ELF-1 (cell line): ENCODE measurements at regions not wholly inside any gene's neighbourhood (a gene's known extent, or its start where the extent isn't known, plus 50 kb on each side); places are given as distances from the start of the nearest gene placed in this dataset.

Experiments used
- DNase-seq: peaks from one replicate; pipeline ENCODE4 v3.0.0-alpha.2; 2016; ENCODE audit warnings: low read depth, low spot score

- DNase-seq = peak; percentile 18
Measured at GRCh38 chr1:47627471-47628370, 189.9 kb downstream of the FOXD2 start.

DNA sequence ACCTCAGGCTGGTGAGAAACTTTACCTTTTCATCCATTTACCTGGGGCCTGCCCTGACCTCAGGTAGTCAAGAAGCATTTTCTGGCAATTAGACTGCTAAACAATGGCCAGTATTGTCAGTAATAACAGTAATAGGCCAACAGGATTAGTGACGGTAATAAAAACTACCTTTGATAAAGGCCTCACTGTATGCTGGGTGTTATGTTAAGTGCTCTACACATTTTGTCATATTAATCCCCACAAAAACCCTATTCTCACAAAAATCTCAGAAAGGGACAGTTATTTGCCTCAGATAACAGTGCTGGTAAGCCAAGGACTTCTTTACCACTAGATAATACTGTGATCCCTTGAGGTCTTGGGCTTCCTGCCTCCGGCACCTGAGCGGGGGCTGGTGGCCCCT lies 191.4 kb downstream of the FOXD2 start:
- no peak for DNase-seq

DNA sequence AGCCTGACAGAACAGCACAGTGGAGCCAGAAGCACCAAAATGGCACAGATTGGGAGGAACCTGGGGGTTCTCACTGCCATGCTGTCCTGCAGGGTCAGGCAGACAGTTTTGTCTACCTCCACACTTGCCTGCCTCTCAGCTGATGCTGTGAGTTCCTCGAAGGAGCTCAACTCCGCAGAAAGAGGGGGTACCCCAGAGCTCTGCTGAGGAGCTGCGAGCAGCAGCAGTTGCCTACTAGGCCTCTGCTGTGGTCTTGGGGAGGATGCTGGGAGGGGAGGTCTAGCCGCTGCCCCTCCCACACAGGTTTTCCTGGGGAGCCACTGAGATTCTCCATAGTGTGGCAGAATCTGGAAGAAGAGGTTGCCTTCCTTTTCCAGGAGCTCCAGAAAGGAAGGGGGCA lies 192.5 kb downstream of the FOXD2 start:
- no peak for DNase-seq

DNA sequence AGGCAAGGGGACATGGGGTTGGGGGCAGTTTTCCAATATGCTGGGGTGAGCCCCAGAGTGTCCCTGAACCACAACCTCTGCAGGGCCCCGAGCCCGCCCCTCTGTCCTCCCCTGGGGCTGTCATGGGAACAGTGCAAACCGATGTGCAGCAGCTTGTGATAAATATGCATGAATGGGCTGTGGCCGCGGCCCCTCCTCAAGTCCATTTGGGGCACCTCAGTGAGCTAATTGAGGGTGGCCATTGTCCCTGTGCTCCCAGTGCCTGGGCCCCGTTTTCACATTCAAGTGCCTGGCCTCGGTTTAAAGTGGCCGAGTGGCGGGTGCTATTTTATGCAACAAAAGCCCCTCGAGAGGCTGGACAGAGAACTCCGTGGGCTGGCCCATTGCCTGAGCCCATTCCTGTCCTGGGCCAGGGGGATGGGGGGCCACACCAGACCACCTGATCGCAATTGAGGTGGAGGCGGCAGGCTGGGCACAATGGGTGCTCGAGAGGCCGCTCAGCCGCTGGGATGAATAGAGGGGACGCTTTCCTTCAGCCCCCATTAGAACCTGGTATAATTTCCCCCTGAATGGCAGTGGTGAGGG lies 193.7 kb downstream of the FOXD2 start:
- DNase-seq = no peak

- DNase-seq = no peak
Measured at GRCh38 chr1:47635111-47635510, 197.3 kb downstream of the FOXD2 start.

- DNase-seq = no peak
Measured at GRCh38 chr1:47635597-47635996, 197.8 kb downstream of the FOXD2 start.

DNA sequence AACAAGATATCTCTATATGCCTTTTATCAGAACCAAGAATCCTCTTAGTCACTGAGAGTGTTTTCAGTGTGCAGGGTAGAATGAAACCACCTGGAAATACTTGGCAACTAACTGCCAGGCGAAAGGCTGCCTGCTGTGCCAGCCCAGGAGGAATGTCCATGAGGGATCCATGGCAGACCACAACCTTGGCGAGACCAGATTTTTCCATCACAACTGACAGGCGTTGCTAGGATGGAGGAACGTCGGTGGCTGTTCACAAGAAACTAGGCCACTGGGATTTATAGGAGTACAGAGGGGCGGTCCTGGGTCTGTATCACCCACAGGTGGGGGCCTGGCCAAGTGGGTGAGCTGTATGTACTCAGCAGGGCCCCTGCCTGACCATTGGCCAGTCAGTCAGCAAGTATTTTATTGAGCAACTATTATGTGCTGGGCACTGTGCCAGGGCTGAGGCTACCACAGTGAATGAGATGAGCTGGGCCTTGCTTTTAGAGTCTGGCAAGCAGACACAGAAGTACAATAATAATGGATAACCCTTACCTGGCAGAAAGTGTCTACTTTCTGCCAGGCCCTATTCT lies 199.4 kb downstream of the FOXD2 start:
- DNase-seq = no peak

DNA sequence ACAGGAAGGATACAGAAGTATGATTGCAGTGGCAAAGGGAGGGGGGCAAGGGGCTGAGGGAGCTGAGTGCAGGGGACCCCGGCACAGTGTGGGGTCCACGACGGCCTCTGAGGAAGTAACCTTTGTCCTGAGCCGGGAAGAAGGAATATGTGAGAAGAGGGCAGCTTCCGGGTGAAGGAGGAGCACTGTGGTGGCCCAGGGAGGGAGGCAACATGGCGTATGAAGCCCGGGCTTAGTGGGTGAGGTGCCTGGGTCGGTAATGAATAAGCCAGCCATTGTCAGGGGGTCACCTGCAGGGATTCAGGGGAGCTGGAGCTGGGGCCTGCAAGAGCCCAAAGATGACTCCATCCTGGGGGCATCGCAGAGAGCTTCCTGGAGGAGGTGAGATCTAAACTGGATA lies 200.4 kb downstream of the FOXD2 start:
- no peak for DNase-seq

DNA sequence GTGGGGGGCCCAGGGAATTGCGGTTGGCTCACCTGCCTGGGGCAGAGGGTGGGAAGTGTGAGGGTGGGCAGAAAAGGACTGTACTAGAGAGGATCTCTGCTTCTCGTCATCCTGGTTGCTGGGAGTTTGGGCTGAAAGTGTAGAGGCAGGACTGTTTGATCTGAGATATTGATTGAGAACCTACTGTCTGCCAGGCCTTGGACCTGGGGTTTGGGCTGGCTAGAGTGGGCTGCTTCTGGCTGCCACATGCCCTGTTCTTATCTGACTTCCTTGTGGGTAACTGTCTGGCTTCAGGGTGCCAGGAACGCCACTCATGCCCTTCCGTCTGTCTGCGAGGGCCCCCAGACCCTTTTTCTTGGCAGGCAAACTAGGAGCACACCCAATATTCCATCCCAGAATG lies 200.9 kb downstream of the FOXD2 start:
- no peak for DNase-seq

GRCh38 chr1:47643306-47644211 lies 205.7 kb downstream of the FOXD2 start:
- peak; percentile 80 for DNase-seq

DNA sequence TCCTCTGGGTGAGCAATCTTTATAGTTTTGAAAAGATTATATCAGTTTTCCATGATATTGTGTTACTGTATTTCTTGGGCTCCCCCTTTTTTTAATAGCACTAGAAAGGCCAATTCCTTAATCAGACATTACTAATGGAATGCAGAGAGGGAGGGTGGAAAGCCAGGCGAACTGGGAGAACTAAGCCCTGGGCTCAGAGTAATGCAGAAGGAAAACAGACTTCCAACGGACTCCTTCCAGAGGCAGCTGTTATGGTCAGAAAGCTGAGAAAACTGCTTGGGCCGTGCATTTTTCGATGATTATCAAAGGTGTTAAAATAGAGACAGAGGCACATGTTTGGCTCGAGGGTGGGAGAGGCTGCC lies 206.3 kb downstream of the FOXD2 start:
- DNase-seq = peak; percentile 58

- DNase-seq = no peak
Measured at GRCh38 chr1:47645151-47645550, 207.3 kb downstream of the FOXD2 start.

DNA sequence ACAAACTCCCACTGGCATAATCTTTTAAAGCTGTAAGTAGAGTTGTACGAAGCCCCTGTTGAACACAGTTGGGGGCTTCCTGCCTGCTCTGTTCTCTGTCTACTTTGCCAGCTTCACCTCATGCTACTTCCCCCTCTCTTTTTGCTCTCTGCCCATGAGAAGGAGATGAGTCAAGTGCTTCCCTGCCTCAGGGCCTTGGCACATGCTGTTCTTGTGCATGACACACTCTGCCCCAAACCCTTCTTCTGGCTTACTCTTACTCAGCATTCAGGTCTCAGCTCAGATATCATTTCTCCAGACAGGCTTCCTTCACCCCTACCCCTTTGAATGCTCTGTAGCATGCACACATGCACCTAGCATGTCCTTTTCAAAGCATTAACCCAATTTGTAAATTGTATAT lies 208.8 kb downstream of the FOXD2 start:
- no peak for DNase-seq

DNA sequence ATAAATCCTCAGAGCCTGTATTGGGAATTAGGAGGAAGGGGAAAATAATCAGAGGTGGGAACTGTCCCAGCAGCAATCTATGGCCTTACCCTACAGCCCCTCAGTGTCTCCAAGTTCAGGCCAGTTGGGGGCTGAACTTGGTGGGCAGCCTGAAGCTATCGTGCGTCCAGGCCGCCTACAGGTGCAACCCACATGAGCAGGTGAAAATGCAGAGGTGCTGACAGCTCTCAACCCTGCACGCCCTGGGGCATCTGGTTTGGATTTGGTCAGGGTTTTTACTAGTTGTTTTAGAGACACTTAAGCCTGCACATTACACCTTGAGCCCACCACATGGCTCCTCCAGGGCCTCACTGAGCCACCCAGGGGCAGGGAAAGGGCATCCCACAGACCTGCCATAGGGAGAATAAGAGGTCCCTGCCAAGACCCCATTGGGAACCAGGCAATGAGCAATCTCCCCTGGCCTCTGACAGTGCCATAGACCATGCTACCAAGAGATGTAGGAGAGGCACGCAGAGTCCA lies 209.5 kb downstream of the FOXD2 start:
- no peak for DNase-seq

DNA sequence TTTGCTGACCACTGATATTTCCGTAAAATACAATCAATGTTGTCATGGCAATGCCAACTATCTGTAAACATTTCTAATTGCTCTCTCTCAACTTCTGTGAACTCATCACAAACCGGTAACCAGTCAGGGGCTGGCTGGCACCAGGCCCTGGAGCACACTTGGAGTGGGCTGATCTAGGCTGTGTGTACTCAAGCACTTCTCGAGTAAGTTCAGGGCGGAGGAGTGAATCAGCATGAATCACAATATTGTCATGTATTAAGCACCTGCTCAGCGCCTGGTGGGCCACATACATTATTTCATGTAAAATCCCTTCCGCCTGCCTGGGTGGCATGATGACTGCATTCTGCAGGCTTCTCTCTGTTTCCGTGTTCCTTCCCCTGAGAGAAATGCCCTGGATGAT lies 212.4 kb downstream of the FOXD2 start:
- no peak for DNase-seq

GRCh38 chr1:47650611-47651010 lies 212.8 kb downstream of the FOXD2 start:
- DNase-seq = no peak

GRCh38 chr1:47651311-47652089 lies 213.7 kb downstream of the FOXD2 start:
- DNase-seq = no peak

DNA sequence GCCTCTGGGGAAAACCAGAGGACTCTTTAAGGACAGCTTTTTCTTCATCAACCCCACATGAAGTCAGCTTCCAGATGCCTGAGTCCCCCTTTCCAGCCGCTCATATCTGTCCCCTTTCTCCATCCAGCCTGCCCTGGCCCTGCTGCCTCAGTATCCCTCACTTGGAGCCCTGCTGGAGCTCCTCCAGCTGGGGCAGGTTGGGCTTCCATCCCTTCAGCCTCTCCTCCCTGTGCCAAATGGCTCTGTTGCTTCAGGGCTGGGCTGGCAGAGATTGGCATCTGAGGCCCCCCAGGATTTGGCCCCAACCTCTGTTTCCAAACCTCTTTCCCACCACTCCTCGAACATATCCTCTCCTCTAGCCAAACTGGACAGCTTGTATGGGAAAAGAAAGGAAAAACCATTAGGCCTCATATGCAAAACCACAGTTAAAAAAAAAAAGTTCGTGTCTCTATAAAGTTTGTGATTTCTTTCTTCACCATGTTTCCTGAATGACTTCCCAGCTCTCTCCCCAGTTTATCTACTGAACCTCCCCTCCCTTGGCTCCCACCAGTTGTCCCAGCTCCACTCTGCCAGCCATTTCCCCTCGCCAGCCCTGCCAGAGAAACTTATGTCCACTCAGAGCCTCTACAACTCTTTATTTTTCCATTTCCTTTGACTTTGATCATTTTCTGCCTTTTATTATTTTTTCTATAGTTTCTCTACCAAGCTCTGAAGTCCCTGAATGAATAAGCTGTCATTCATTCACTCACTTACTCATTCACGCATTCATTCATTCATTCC lies 217.9 kb downstream of the FOXD2 start:
- no peak for DNase-seq

GRCh38 chr1:47656719-47657685 lies 219.2 kb downstream of the FOXD2 start:
- DNase-seq = no peak
